NCI-H1417 treated with DMSO at 0.1 percent for 48 hours (cell line): ENCODE measurements at regions not wholly inside any gene's neighbourhood (a gene's known extent, or its start where the extent isn't known, plus 50 kb on each side); places are given as distances from the start of the nearest gene placed in this dataset.

Experiments
- DNase-seq: peaks from one replicate; lab custom pipeline; 2025; lab: John Stamatoyannopoulos, UW

- DNase-seq: no peak
Measured at GRCh38 chr11:112786196-112786595, 175.0 kb upstream of the NCAM1 start.

DNA sequence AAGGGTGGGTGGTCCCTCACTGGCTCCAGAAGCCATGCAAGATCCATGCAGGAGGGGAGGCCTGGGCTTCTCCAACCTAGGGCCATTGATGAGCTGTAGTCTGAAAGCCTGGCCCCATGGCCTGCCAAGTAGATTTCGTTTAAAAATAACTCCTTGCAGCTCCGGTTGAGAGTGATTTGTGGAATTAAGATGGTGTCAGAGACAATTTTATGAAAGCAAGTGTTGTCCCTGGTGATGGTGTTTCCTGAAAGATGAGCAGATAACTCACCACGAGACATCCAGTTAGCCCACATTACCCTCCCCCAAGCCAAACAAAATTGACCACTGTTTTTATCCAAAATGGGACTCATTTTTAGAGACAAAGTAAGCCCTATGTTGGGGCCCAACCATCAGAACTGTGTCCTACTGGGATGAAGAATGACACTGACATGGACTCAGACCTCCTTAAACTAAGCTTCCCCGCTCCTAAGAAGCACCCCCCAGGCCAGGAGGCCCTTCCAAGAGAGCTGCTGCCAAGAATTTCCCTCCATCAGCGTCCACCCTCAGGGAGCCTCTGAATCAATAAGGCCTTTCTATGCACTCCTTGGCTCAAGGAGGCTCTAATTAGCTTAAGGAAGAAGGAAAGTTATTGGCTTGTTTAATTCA is 174.2 kb upstream of the NCAM1 start:
- no peak for DNase-seq

DNA sequence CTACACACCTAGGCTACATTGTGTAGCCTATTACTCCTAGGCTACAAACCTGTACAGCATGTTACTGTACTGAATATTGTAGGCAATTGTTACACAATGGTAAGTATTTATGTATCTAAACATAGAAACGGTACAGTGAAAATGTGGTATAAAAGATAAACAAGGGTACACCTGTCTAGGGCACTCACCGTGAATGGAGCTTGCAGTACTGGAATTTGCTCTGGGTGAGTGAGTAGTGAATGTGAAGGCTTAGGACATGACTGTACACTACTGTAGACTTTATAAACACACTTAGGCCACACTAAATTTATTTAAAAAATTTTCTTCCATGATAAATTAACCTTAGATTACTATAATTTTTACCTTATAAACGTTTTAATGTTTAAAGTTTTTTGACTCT is 171.7 kb upstream of the NCAM1 start:
- no peak for DNase-seq

DNA sequence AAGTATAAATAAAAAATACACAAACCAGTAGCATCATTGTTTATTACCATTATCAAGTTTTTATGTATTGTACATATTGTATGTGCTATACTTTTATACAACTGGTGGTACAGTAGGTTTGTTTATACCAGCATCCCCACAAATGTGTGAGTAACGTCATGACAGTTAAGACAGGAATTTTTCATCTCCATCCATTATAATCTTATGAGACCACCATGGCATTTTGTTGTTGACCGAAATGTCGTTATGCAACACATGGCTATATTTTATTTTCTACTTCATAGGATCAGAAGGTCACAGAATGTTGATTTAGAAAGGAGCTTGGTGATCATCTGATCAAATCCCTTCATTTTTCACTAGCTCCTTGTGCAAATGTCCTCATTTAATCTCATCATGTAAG is 170.9 kb upstream of the NCAM1 start:
- DNase-seq: no peak

DNA sequence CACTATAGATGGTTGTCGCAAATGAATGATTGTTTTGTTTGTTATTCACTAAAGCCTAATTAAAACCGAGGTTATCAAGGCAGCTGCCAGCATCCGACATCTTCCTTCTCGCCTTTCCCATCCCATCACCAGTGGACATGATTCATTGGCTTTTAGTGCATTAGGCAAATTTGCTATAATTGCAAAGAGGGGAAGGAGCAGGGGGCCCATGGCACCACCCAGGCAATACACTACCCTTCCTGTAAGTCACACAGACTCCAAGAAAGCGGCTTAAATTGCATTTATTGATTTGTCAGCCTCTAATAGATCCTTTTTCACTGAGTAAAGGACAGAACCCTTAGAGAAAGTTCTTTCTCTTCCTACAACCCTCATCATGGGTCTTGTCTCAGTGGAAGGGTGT is 169.2 kb upstream of the NCAM1 start:
- DNase-seq: no peak

- DNase-seq: no peak
Measured at GRCh38 chr11:112793416-112793815, 167.8 kb upstream of the NCAM1 start.

DNA sequence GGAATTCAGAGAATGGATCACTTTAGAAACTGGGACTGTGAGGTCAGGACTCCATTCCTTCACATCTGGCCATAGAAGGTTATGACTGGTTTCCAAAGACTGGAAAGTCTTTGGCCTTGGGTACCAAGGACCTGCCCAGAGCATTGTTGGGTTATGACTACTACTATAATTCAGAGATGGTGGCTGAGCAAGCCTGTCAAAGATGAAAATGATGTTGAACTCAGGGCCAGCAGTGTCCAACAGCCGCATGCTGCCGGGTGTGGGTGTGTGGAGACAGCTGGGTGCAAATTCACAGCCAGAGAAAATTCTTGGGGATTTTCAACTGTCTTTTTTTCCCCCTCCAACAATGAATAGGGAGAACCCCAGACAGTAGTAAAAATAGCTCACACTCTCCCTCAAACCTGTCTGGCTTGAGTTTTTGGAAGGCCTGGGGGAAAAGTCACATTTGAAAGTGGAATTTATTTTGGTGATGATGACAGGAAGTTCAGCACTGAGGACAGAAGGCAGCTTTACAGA is 166.8 kb upstream of the NCAM1 start:
- DNase-seq: no peak

DNA sequence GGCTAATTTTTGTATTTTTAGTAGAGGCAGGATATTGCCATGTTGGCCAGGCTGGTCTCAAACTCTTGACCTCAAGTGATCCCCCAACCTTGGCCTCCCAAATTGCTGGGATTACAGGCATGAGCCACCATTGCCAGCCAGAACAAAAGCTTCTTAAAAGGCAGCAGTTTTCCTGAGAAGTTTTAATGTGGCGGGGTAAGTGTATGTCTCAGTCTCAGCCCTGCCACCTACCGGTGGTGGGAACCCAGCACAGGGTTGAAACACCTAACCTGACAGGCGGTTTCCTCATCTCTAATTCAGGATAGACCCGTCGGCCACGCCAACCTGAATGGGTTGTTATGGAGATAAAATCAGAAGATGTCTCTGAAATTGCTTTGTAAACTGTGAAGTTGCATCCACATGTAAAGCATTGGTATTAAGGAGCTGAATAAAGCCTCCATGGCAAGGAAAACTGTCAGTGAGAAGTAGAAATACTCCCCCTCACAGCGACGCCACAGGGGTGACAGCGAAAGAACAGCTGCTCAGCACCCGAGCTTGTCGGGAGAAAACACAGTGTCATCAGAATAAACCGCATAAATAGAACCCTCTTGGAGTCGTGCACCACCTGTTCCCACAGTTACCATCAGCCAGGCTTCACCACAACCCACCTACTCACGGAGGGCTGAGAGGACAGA is 165.9 kb upstream of the NCAM1 start:
- DNase-seq: no peak

DNA sequence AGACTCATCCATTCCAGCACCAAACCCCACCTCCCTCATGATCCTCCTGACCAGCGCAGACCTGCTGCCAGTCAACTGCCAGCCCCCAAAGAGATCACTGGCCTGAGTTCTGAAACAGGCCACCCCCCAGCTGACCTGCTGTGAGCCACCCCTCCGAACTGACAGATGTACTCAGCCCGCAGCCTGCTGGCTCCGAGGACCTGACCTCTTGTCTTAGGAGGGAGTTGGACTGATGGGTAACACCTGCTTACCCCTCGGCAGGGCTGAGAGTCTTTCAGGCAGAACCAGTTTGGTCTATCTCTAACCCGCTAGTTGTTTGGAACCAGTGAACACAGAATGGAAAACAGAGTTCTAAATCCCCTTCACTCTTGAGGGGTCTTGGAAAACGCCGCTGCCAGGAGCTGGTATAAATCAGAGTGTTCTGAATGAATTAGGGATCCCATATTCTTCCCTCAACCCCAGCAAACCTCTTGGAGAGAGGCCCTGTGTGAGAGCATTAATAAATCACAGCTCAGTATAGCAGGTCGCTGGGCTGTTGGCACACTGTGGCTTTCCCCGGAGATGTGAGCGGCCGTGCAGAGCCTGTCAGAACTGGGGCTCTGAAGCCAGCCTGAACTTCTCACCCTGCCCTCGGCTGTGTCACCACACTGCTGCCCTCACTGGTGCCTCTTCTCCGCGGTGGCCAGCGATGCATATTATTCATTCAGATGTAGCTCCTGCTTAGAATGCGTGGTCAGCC is 165.1 kb upstream of the NCAM1 start:
- DNase-seq: no peak

DNA sequence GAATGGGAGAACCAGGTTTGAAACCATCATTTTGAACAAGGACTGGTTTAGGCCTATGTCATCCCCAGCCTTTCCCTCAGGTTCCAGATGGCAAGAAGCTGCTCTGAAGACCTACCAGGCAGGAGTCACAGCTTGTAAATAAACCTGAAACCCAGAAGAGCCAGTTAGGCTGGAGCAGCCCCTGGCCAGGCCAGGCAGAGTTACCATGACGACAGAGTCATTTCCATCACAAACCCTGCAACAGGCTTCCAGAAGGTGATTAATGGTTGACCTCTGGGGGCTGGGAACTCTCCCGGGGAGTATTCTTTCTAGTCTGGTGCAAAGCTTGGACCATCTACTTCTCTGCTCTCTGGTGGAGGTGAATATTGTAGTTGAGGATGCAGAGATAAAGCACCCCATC is 164.1 kb upstream of the NCAM1 start:
- peak; percentile 41 for DNase-seq

DNA sequence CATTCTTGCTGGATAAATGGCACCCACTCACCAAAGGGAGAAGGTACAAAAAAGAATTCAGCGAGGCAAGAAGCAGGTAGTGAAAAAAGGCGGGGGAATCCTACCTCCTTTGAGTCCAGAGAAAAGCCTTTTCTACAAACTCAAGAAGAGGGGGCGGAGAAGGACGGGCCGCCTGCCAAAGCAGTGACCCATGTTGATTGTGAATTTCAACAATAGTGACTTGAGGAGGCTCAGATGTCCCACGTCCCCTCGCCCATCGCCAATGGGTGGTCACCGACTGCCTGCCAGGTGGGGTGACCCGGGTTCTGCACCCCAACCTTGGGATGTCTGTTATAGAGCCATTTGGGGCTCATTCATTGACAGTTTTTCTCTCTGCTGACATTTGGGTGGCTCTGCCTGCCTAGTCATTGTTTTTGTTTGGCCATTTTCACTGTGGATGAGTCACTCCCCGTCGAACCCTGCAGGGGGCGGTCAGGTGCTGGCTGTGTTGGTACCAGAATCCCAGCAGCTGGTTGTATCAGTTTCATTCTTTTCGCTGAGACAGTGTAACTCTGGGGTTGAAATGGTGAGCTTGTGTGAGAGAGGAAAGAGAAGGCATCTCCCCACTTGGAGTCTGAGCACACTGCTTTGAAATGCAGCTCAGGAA is 163.4 kb upstream of the NCAM1 start:
- DNase-seq: no peak

DNA sequence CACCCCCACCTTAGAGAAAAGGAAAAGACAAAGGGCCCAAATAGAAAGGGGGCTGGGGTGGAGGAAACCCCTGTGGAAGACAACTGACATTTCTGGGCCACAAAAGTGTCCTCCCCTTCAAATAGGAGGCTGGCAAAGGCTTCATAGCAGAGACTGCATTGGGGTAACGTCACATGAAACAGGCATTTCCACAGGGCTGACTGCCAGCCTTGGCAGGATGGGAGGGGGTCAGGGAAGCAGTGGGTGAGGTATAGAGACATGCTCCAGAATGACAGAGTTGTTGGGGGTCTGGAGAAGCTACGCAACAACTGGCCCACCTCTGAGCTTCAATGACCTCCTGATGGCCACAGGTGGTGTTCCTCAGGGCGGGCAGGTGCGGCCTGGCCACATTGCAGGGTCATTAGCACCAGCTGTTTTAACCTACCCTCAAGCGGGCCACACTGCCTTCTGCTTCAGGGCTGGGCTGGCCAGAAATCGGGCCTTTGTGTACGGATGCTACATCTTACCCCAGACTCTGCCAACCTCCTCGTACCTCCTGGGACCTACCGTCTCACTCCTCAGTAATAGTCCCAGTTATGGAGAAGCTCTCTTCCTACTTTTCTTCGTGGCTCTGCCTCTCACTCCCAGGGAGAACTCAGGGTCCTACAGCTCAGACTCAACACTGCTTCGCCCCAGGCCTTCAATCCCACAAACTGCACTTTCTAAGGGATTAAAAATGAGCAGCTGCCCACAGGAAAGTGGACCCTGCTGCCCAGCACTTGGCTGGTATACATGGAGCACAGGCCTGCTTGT is 160.0 kb upstream of the NCAM1 start:
- no peak for DNase-seq

DNA sequence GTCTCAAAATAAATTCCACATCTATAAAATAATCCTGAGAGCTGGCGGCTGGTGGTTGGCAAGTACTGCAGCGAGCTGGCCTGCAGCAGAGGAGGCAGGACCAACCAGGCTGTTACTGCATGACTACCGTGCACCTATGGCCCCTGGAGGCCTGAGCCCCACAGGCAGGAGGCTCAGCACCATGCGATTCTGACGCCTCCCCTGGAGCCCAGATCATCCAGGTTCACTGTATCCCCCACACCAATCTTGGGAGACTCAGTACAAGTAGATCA is 159.5 kb upstream of the NCAM1 start:
- DNase-seq: no peak

GRCh38 chr11:112805658-112806057 is 155.6 kb upstream of the NCAM1 start:
- DNase-seq: peak; percentile 32

GRCh38 chr11:112806256-112806655 is 155.0 kb upstream of the NCAM1 start:
- DNase-seq: no peak

DNA sequence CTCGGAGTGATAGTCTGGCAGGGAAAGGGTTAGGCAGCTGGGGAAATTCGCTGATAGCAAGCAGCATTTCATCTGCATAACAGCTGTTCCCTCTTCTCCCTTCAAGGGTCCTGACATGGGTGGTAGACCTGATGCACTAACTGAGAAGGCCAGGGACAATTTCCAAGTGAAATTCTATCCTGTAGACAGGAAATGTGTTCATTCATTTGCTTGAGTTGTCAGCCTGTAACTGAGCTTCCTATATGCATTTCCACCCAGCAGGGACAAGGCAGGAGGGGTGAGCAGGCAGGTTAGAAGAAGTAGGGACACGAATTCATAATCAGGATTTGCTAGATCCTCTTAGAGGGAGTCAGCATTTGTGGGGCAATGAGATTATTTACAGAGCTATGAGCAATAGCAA is 154.3 kb upstream of the NCAM1 start:
- no peak for DNase-seq

DNA sequence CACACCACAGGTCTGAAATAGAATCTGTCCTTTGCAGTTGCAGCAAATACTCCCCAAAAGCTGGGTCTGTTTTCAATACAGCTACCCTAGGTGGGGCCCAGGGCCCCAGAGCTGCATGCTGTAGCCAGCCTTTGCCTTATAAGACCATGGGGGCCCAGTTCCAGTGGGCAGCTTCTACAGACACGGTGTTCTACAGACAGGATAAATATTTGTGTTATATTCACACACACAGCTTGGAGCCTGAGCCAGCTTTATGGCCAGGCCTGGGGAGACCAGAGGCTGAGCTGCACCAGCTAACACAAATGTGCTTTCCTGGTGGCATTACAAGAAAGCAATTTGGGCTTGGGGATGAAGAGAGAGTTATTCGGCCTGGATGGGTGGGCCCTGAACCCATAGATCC is 151.8 kb upstream of the NCAM1 start:
- DNase-seq: no peak

DNA sequence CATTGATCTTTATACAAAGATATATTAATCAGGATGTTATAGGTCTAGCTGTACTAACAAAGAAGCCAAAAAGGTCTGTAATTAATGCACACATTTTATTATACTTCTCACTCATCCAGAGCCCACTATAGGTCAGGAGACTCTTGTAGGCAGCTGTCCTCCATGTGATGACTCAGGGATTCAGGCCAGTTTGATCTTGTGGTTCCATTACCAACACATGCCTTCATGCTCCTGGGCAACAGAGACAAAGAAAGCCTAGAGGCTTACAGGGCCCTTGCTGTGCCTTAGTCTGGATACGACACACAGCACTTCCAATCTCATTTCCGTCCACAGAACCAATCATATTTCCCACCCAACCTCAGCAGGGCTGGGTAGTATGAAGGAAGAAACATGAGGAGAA is 150.3 kb upstream of the NCAM1 start:
- no peak for DNase-seq

- DNase-seq: no peak
Measured at GRCh38 chr11:112811783-112812182, 149.4 kb upstream of the NCAM1 start.

- DNase-seq: no peak
Measured at GRCh38 chr11:112812729-112813128, 148.5 kb upstream of the NCAM1 start.

DNA sequence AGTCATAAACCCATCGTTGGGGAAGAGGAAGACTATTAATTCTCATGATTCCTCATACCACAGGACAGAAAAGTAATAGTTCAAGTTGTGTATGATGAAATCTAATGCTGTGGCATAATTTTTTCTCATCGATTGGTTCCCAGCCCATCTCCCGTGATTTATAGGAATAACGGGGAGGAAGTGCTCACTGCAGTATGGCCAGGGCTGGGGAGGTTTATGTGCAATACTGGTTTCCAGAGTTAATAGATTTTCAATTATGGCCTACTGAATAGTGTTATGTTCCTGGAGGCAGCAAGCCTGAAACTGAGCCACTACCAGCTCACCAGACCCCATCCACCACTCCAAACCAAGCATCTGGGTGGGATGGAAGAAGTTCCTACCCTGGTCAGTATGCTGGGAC is 147.1 kb upstream of the NCAM1 start:
- DNase-seq: no peak

DNA sequence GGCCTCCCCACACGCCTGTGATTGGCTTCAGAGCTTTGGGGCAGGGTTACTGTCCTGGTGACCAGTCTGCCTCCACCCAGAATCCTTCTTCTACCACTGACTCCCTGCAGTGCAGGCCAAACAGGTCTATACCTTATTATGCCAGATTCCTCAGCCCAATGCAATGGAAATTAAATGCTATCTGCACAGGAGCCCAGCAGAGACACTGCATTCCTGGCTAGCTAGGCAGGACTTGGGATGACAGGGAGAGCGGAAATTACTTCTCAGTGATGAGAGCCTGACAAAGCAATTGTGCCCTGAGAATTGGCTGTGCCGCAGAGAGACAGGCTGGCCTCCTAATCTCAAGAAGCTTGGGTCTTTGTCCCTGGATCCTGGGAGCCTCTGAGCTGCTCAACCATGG is 143.8 kb upstream of the NCAM1 start:
- DNase-seq: no peak
